SK-N-SH (cell line): ENCODE measurements at regions not wholly inside any gene's neighbourhood (a gene's known extent, or its start where the extent isn't known, plus 50 kb on each side); places are given as distances from the start of the nearest gene placed in this dataset.

ENCODE experiments used
- CHD2 ChIP-seq: fragments of 150-350 bp; IDR thresholded peaks from 2 replicates; pipeline ENCODE4 v1.6.1; 2018; ENCODE audit warnings: low read length; ENCODE audit not compliant: partially characterized antibody
- EZH2phosphoT487 ChIP-seq: fragments of 200-600 bp; sonication (generic); IDR thresholded peaks from 2 replicates; pipeline ENCODE4 v1.6.1; 2017; ENCODE audit warnings: low read depth, mixed run types, mild to moderate bottlenecking, antibody characterized with exemption, moderate library complexity, borderline replicate concordance
- FOXM1 ChIP-seq: IDR thresholded peaks from 2 replicates; pipeline ENCODE4 v1.4.0; 2012; ENCODE audit warnings: low read depth, mild to moderate bottlenecking
- GABPA ChIP-seq: IDR thresholded peaks from 2 replicates; pipeline ENCODE4 v1.4.0; 2012; ENCODE audit warnings: low read depth, mild to moderate bottlenecking
- MXI1 ChIP-seq: IDR thresholded peaks from 2 replicates; pipeline ENCODE4 v1.6.1; 2012; ENCODE audit warnings: mild to moderate bottlenecking, low read depth, low read length, improper control_type of control experiment
- NRF1 ChIP-seq: IDR thresholded peaks from 2 replicates; pipeline ENCODE4 v1.6.1; 2012; ENCODE audit warnings: low read depth, mild to moderate bottlenecking, low read length
- RAD21 ChIP-seq: IDR thresholded peaks from 2 replicates; pipeline ENCODE4 v1.6.1; 2012; ENCODE audit warnings: mild to moderate bottlenecking, low read length
- SIN3A ChIP-seq: IDR thresholded peaks from 2 replicates; pipeline ENCODE4 v1.6.1; 2012; ENCODE audit warnings: low read depth, mild to moderate bottlenecking, low read length, moderate library complexity, borderline replicate concordance
- TAF1 ChIP-seq: IDR thresholded peaks from 2 replicates; pipeline ENCODE4 v1.6.1; 2012; ENCODE audit warnings: low read depth, mild to moderate bottlenecking, low read length, moderate library complexity, borderline replicate concordance
- YY1 ChIP-seq: IDR thresholded peaks from 2 replicates; pipeline ENCODE4 v1.4.0; 2012; ENCODE audit warnings: low read depth, mild to moderate bottlenecking
- TF ChIP-seq, protein P1 (sequence below): fragments of 200-600 bp; sonication (generic); IDR thresholded peaks from 2 replicates; pipeline ENCODE4 v1.6.1; 2017; ENCODE audit warnings: antibody characterized with exemption, mild to moderate bottlenecking, moderate library complexity

GRCh38 chr9:96038271-96038670, 162.8 kb downstream of the ERCC6L2 start:
- TF ChIP-seq, protein P1, sequence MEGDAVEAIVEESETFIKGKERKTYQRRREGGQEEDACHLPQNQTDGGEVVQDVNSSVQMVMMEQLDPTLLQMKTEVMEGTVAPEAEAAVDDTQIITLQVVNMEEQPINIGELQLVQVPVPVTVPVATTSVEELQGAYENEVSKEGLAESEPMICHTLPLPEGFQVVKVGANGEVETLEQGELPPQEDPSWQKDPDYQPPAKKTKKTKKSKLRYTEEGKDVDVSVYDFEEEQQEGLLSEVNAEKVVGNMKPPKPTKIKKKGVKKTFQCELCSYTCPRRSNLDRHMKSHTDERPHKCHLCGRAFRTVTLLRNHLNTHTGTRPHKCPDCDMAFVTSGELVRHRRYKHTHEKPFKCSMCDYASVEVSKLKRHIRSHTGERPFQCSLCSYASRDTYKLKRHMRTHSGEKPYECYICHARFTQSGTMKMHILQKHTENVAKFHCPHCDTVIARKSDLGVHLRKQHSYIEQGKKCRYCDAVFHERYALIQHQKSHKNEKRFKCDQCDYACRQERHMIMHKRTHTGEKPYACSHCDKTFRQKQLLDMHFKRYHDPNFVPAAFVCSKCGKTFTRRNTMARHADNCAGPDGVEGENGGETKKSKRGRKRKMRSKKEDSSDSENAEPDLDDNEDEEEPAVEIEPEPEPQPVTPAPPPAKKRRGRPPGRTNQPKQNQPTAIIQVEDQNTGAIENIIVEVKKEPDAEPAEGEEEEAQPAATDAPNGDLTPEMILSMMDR = no peak
- no peak for TF ChIP-seq CHD2
- TF ChIP-seq TAF1 = no peak
- no peak for TF ChIP-seq FOXM1
- TF ChIP-seq NRF1 = no peak
- no peak for TF ChIP-seq RAD21
- TF ChIP-seq GABPA = no peak
- TF ChIP-seq YY1 = no peak
- TF ChIP-seq MXI1 = no peak
- no peak for TF ChIP-seq SIN3A
- no peak for TF ChIP-seq EZH2phosphoT487
